Neural cell (in vitro differentiated cells): ENCODE measurements at regions not wholly inside any gene's neighbourhood (a gene's known extent, or its start where the extent isn't known, plus 50 kb on each side); places are given as distances from the start of the nearest gene placed in this dataset.

Experiments
- TAF1 ChIP-seq: IDR thresholded peaks from 2 replicates; pipeline ENCODE4 v1.6.1; 2012; ENCODE audit warnings: low read depth
- TF ChIP-seq, protein P1 (sequence below): fragments of 450-650 bp; IDR thresholded peaks from 2 replicates; pipeline ENCODE4 v1.5.1; 2014; ENCODE audit warnings: antibody characterized with exemption, mild to moderate bottlenecking, moderate library complexity; ENCODE audit not compliant: poor library complexity, severe bottlenecking

DNA sequence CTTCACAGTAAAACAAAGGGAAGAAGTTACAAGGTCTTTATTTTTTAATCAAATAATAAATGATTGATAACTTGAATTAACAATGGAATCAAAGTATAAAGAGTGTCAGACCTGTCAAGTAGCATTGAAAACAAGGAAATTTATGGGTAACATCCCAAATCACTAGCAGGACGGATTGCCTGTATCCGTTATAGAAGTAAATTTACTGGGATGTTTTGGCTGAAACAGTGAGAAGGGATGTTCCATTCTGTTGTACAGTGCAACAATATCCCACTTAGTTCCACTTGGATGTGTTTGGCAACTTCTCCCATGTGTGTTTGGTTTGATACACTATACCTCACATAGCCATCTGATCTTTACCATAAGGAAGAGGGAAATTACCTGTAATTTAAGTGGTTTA lies 421.0 kb upstream of the CHD1 start:
- no peak for TF ChIP-seq TAF1
- TF ChIP-seq, protein P1, sequence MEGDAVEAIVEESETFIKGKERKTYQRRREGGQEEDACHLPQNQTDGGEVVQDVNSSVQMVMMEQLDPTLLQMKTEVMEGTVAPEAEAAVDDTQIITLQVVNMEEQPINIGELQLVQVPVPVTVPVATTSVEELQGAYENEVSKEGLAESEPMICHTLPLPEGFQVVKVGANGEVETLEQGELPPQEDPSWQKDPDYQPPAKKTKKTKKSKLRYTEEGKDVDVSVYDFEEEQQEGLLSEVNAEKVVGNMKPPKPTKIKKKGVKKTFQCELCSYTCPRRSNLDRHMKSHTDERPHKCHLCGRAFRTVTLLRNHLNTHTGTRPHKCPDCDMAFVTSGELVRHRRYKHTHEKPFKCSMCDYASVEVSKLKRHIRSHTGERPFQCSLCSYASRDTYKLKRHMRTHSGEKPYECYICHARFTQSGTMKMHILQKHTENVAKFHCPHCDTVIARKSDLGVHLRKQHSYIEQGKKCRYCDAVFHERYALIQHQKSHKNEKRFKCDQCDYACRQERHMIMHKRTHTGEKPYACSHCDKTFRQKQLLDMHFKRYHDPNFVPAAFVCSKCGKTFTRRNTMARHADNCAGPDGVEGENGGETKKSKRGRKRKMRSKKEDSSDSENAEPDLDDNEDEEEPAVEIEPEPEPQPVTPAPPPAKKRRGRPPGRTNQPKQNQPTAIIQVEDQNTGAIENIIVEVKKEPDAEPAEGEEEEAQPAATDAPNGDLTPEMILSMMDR, result no peak
